Neural progenitor cell (in vitro differentiated cells): ENCODE measurements at regions not wholly inside any gene's neighbourhood (a gene's known extent, or its start where the extent isn't known, plus 50 kb on each side); places are given as distances from the start of the nearest gene placed in this dataset.

Experiments
- DNase-seq: peaks from one replicate; pipeline ENCODE4 v3.0.0-alpha.2; 2016; ENCODE audit warnings: low spot score
- H2AFZ ChIP-seq: fragments of 200-600 bp; sonication (generic); replicated peaks from 2 replicates; pipeline ENCODE4 v1.6.1; 2016; ENCODE audit warnings: antibody characterized with exemption
- H3F3A ChIP-seq: fragments of 200-600 bp; sonication (generic); 2 replicates; pipeline ENCODE4 v1.6.1; 2016; ENCODE audit warnings: antibody characterized with exemption, low read depth
- H3K27ac ChIP-seq: fragments of 200-600 bp; sonication (generic); 2 replicates; pipeline ENCODE4 v1.5.1; 2016; ENCODE audit warnings: mild to moderate bottlenecking
- H3K27me3 ChIP-seq: fragments of 200-600 bp; sonication (generic); 2 replicates; pipeline ENCODE4 v1.6.1; 2016; ENCODE audit warnings: mild to moderate bottlenecking, moderate library complexity
- H3K36me3 ChIP-seq: fragments of 200-600 bp; sonication (generic); 2 replicates; pipeline ENCODE4 v1.5.1; 2016
- H3K4me1 ChIP-seq: fragments of 200-600 bp; sonication (generic); 2 replicates; pipeline ENCODE4 v1.6.1; 2016; ENCODE audit warnings: mixed run types
- H3K4me2 ChIP-seq: fragments of 200-600 bp; sonication (generic); 2 replicates; pipeline ENCODE4 v1.6.1; 2016
- H3K4me3 ChIP-seq: fragments of 200-600 bp; sonication (generic); 2 replicates; pipeline ENCODE4 v1.5.1; 2016
- H3K79me2 ChIP-seq: fragments of 200-600 bp; sonication (generic); 2 replicates; pipeline ENCODE4 v1.6.1; 2016; ENCODE audit warnings: low read depth
- H3K9ac ChIP-seq: fragments of 200-600 bp; sonication (generic); 2 replicates; pipeline ENCODE4 v1.6.1; 2016
- H3K9me3 ChIP-seq: fragments of 200-600 bp; sonication (generic); 2 replicates; pipeline ENCODE4 v1.5.1; 2016; ENCODE audit warnings: low read depth
- H4K20me1 ChIP-seq: fragments of 200-600 bp; sonication (generic); 2 replicates; pipeline ENCODE4 v1.6.1; 2016; ENCODE audit warnings: low read depth
- H3K27ac Mint-ChIP-seq: 3 replicates; pipeline ENCODE4 v1.8.0; 2021; ENCODE audit warnings: mixed read lengths
- H3K27me3 Mint-ChIP-seq: 2 replicates; pipeline ENCODE4 v1.8.0; 2022; ENCODE audit warnings: low read depth, mild to moderate bottlenecking, inconsistent platforms, moderate library complexity, mixed read lengths; ENCODE audit not compliant: insufficient read depth
- H3K36me3 Mint-ChIP-seq: 3 replicates; pipeline ENCODE4 v1.8.0; 2021; ENCODE audit warnings: mixed read lengths
- H3K4me1 Mint-ChIP-seq: 3 replicates; pipeline ENCODE4 v1.8.0; 2021; ENCODE audit warnings: mixed read lengths
- H3K4me3 Mint-ChIP-seq: 3 replicates; pipeline ENCODE4 v1.8.0; 2021; ENCODE audit warnings: mild to moderate bottlenecking, moderate library complexity, mixed read lengths
- H3K9me3 Mint-ChIP-seq: 3 replicates; pipeline ENCODE4 v1.8.0; 2020; ENCODE audit warnings: mixed read lengths
- CTCF ChIP-seq: fragments of 200-600 bp; sonication (generic); IDR thresholded peaks from 2 replicates; pipeline ENCODE4 v1.5.1; 2017; ENCODE audit warnings: antibody characterized with exemption, mild to moderate bottlenecking
- EZH2 ChIP-seq: fragments of 200-600 bp; sonication (generic); IDR thresholded peaks from 2 replicates; pipeline ENCODE4 v1.6.1; 2017; ENCODE audit warnings: antibody characterized with exemption, mild to moderate bottlenecking, moderate library complexity
- EZH2phosphoT487 ChIP-seq: fragments of 200-600 bp; sonication (generic); IDR thresholded peaks from 2 replicates; pipeline ENCODE4 v1.6.1; 2017; ENCODE audit warnings: antibody characterized with exemption

GRCh38 chr1:221122501-221122900 lies 243.3 kb downstream of the HLX start:
- H4K20me1 ChIP-seq = no peaks in the 10 kb centered on the region
- no peaks in the 10 kb centered on the region for H3K27me3 ChIP-seq
- peaks cover 3% of the 10 kb centered on the region for H3K4me1 Mint-ChIP-seq
- no peaks in the 10 kb centered on the region for H3K4me1 ChIP-seq
- H3K4me3 Mint-ChIP-seq = no peak overlapping the region
- no peak overlapping the region for H2AFZ ChIP-seq
- no peaks in the 10 kb centered on the region for H3K79me2 ChIP-seq
- no peak overlapping the region for H3K27ac Mint-ChIP-seq
- no peaks in the 10 kb centered on the region for H3K36me3 Mint-ChIP-seq
- H3K4me3 ChIP-seq = no peak overlapping the region
- no peak for DNase-seq
- H3K9me3 Mint-ChIP-seq = no peaks in the 10 kb centered on the region
- H3K9me3 ChIP-seq = no peaks in the 10 kb centered on the region
- TF ChIP-seq EZH2phosphoT487 (no peak), EZH2 (no peak), CTCF (no peak)
- no peaks in the 10 kb centered on the region for H3K36me3 ChIP-seq
- H3K9ac ChIP-seq = no peak overlapping the region
- H3K27me3 Mint-ChIP-seq = peaks cover 4% of the 10 kb centered on the region
- no peaks in the 10 kb centered on the region for H3F3A ChIP-seq
- H3K4me2 ChIP-seq = no peak overlapping the region
- H3K27ac ChIP-seq = no peak overlapping the region

GRCh38 chr1:221125976-221126375 lies 246.7 kb downstream of the HLX start:
- no peaks in the 10 kb centered on the region for H3K36me3 ChIP-seq
- no peak overlapping the region for H3K9ac ChIP-seq
- no peak overlapping the region for H3K4me3 ChIP-seq
- H3F3A ChIP-seq = no peaks in the 10 kb centered on the region
- no peak overlapping the region for H2AFZ ChIP-seq
- no peak overlapping the region for H3K27ac ChIP-seq
- TF ChIP-seq CTCF (no peak), EZH2phosphoT487 (no peak), EZH2 (no peak)
- H3K27me3 ChIP-seq = no peaks in the 10 kb centered on the region
- H4K20me1 ChIP-seq = no peaks in the 10 kb centered on the region
- Mint-ChIP-seq H3K4me1 (no peaks in the 10 kb centered on the region), H3K27me3 (no peaks in the 10 kb centered on the region), H3K4me3 (no peak overlapping the region), H3K9me3 (no peaks in the 10 kb centered on the region), H3K27ac (no peak overlapping the region), H3K36me3 (no peaks in the 10 kb centered on the region)
- H3K4me1 ChIP-seq = no peaks in the 10 kb centered on the region
- no peak overlapping the region for H3K4me2 ChIP-seq
- H3K9me3 ChIP-seq = no peaks in the 10 kb centered on the region
- H3K79me2 ChIP-seq = no peaks in the 10 kb centered on the region
- DNase-seq = no peak

DNA sequence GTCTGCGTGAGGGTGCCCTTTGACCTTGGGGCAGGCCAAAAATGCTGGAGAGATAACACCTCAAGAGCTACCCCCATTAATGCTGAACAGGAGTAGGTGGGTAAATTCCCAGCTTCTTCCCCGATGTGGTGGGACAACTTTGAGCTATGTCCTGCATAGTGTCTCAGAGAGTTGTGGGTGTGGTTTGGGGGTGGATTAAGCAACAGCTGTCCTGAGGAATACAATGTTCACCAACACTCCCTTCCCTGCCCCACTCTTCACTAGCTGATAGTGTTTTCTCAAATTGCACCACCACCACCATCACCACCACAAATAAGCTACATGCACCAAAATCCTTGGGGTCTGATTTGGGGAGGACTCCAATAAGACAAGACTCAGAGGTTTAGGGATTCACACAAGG lies 258.4 kb downstream of the HLX start:
- no peak overlapping the region for H3K4me3 Mint-ChIP-seq
- no peaks in the 10 kb centered on the region for H3K79me2 ChIP-seq

More for the DNA sequence above, 258.4 kb downstream of the HLX start:
- Histone ChIP-seq H3K9ac (no peak overlapping the region), H3K36me3 (no peaks in the 10 kb centered on the region), H3K27me3 (no peaks in the 10 kb centered on the region), H3F3A (no peaks in the 10 kb centered on the region), H3K27ac (no peak overlapping the region), H3K4me3 (no peak overlapping the region), H3K9me3 (no peaks in the 10 kb centered on the region), H2AFZ (no peak overlapping the region), H3K4me2 (no peak overlapping the region), H4K20me1 (no peaks in the 10 kb centered on the region), H3K4me1 (no peaks in the 10 kb centered on the region)
- Mint-ChIP-seq H3K27ac (no peak overlapping the region), H3K36me3 (no peaks in the 10 kb centered on the region), H3K9me3 (no peaks in the 10 kb centered on the region), H3K4me1 (peaks cover 8% of the 10 kb centered on the region), H3K27me3 (peaks cover 3% of the 10 kb centered on the region)
- no peak for DNase-seq
- no peak for TF ChIP-seq EZH2
- TF ChIP-seq EZH2phosphoT487 = no peak
- TF ChIP-seq CTCF = no peak
